ENCODE measurements at regions not wholly inside any gene's neighbourhood (a gene's known extent, or its start where the extent isn't known, plus 50 kb on each side); places are given as distances from the start of the nearest gene placed in this dataset.

GRCh38 chr3:20776286-20776685 is 590.3 kb upstream of the SGO1 start:
- CTCF ChIA-PET: no interaction called here
- BruUV-seq (replicated peaks): no TSS peak
- no peak for TF ChIP-seq CTCF (conservative IDR thresholded peaks at IDR 0.05; ENCODE audit: low read depth, low read length)
- TF ChIP-seq EZH2 (IDR thresholded peaks at IDR 0.05; ENCODE audit: borderline replicate concordance, low read depth, low read length, poor library complexity, severe bottlenecking): no peak

GRCh38 chr3:20773320-20773984 is 587.4 kb upstream of the SGO1 start:
- no TSS peak for BruUV-seq (replicated peaks)
- CTCF ChIA-PET: no interaction called here

More at GRCh38 chr3:20776286-20776685, 590.3 kb upstream of the SGO1 start:
- intact Hi-C loops (cut with micrococcal nuclease; ENCODE audit: unreplicated experiment): no loop called here
- POLR2A ChIA-PET (ENCODE audit: low non-redundant PET): no interaction called here
- no peak overlapping the region for H3K4me3 ChIP-seq (ENCODE audit: low read depth, low read length, poor library complexity, severe bottlenecking)
- H3K27me3 ChIP-seq (replicated peaks; ENCODE audit: insufficient read depth, low read depth, low read length, poor library complexity): no peaks in the 10 kb centered on the region
- H3K4me1 ChIP-seq (ENCODE audit: insufficient read depth, low read length, poor library complexity, severe bottlenecking): no peaks in the 10 kb centered on the region
- no peaks in the 10 kb centered on the region for H3K36me3 ChIP-seq (ENCODE audit: insufficient read depth, low read length, poor library complexity, severe bottlenecking)
- H3K27ac ChIP-seq (ENCODE audit: low read depth, low read length, poor library complexity, severe bottlenecking): no peak overlapping the region
- DNase-seq (ENCODE audit: low spot score): no peak
- peaks cover 35% of the 10 kb centered on the region for H3K9me3 ChIP-seq (ENCODE audit: low read depth, low read length, poor library complexity, severe bottlenecking)

GRCh38 chr3:20772869-20773268 is 586.9 kb upstream of the SGO1 start:
- no peak overlapping the region for H3K4me3 ChIP-seq (ENCODE audit: low read depth, low read length, poor library complexity, severe bottlenecking)
- no peak for TF ChIP-seq CTCF (conservative IDR thresholded peaks at IDR 0.05; ENCODE audit: low read depth, low read length)
- peaks cover 24% of the 10 kb centered on the region for H3K9me3 ChIP-seq (ENCODE audit: low read depth, low read length, poor library complexity, severe bottlenecking)
- intact Hi-C loops (cut with micrococcal nuclease; ENCODE audit: unreplicated experiment): no loop called here
- no peaks in the 10 kb centered on the region for H3K36me3 ChIP-seq (ENCODE audit: insufficient read depth, low read length, poor library complexity, severe bottlenecking)
- H3K27me3 ChIP-seq (replicated peaks; ENCODE audit: insufficient read depth, low read depth, low read length, poor library complexity): no peaks in the 10 kb centered on the region
- DNase-seq (ENCODE audit: low spot score): no peak
- H3K4me1 ChIP-seq (ENCODE audit: insufficient read depth, low read length, poor library complexity, severe bottlenecking): no peaks in the 10 kb centered on the region
- H3K27ac ChIP-seq (ENCODE audit: low read depth, low read length, poor library complexity, severe bottlenecking): no peak overlapping the region
- no TSS peak for BruUV-seq (replicated peaks)
- CTCF ChIA-PET: no interaction called here
- POLR2A ChIA-PET (ENCODE audit: low non-redundant PET): no interaction called here

More at GRCh38 chr3:20773320-20773984, 587.4 kb upstream of the SGO1 start:
- Histone ChIP-seq H3K36me3 (ENCODE audit: insufficient read depth, low read length, poor library complexity, severe bottlenecking) (no peaks in the 10 kb centered on the region), H3K9me3 (ENCODE audit: low read depth, low read length, poor library complexity, severe bottlenecking) (peaks cover 29% of the 10 kb centered on the region), H3K27me3 (replicated peaks; ENCODE audit: insufficient read depth, low read depth, low read length, poor library complexity) (no peaks in the 10 kb centered on the region), H3K27ac (ENCODE audit: low read depth, low read length, poor library complexity, severe bottlenecking) (no peak overlapping the region), H3K4me3 (ENCODE audit: low read depth, low read length, poor library complexity, severe bottlenecking) (no peak overlapping the region), H3K4me1 (ENCODE audit: insufficient read depth, low read length, poor library complexity, severe bottlenecking) (no peaks in the 10 kb centered on the region)
- TF ChIP-seq EZH2 (IDR thresholded peaks at IDR 0.05; ENCODE audit: borderline replicate concordance, low read depth, low read length, poor library complexity, severe bottlenecking): no peak
- no peak for TF ChIP-seq CTCF (conservative IDR thresholded peaks at IDR 0.05; ENCODE audit: low read depth, low read length)
- DNase-seq (ENCODE audit: low spot score): no peak
- POLR2A ChIA-PET (ENCODE audit: low non-redundant PET): interaction anchor here (0.6 kb wide), 1 partner anchor 30 kb away, joined by 3 read pairs; no protein-coding TSS in a partner anchor
- intact Hi-C loops (cut with micrococcal nuclease; ENCODE audit: unreplicated experiment): no loop called here

Data from A673 (cell line).